H9 (cell line): ENCODE measurements at regions not wholly inside any gene's neighbourhood (a gene's known extent, or its start where the extent isn't known, plus 50 kb on each side); places are given as distances from the start of the nearest gene placed in this dataset.

Source experiments
- DNase-seq: peaks from one replicate; pipeline ENCODE4 v3.0.0-alpha.2; 2017
- H2AFZ ChIP-seq: one replicate; pipeline ENCODE4 v1.6.1; 2013; ENCODE audit warnings: mild to moderate bottlenecking, low read length, control low read depth, moderate library complexity
- H2AK5ac ChIP-seq: 2 replicates; pipeline ENCODE4 v1.6.1; 2013; ENCODE audit warnings: low read length, control low read depth, mixed read lengths; ENCODE audit not compliant: insufficient read length
- H2BK120ac ChIP-seq: one replicate; pipeline ENCODE4 v1.6.1; 2013; ENCODE audit warnings: low read depth, mild to moderate bottlenecking, low read length, control low read depth, inconsistent platforms; ENCODE audit not compliant: poor library complexity, severe bottlenecking
- H2BK12ac ChIP-seq: 2 replicates; pipeline ENCODE4 v1.6.1; 2013; ENCODE audit warnings: low read length, control low read depth, mixed read lengths, low read depth; ENCODE audit not compliant: insufficient read length
- H2BK15ac ChIP-seq: 2 replicates; pipeline ENCODE4 v1.6.1; 2013; ENCODE audit warnings: low read depth, low read length, control low read depth
- H2BK20ac ChIP-seq: one replicate; pipeline ENCODE4 v1.6.1; 2013; ENCODE audit warnings: low read depth, mild to moderate bottlenecking, low read length, control low read depth, inconsistent platforms; ENCODE audit not compliant: poor library complexity, severe bottlenecking
- H2BK5ac ChIP-seq: 2 replicates; pipeline ENCODE4 v1.6.1; 2013; ENCODE audit warnings: low read length, control low read depth, mixed read lengths; ENCODE audit not compliant: insufficient read length
- H3K14ac ChIP-seq: 2 replicates; pipeline ENCODE4 v1.6.1; 2013; ENCODE audit warnings: low read length, control low read depth; ENCODE audit not compliant: insufficient read depth
- H3K18ac ChIP-seq: 2 replicates; pipeline ENCODE4 v1.6.1; 2013; ENCODE audit warnings: low read depth, mild to moderate bottlenecking, mixed read lengths, low read length, control low read depth; ENCODE audit not compliant: insufficient read length
- H3K23ac ChIP-seq: 2 replicates; pipeline ENCODE4 v1.6.1; 2013; ENCODE audit warnings: low read length, control low read depth, mixed read lengths, low read depth; ENCODE audit not compliant: insufficient read length
- H3K23me2 ChIP-seq: 2 replicates; pipeline ENCODE4 v1.6.1; 2013; ENCODE audit warnings: low read depth, mild to moderate bottlenecking, mixed read lengths, low read length, control low read depth; ENCODE audit not compliant: insufficient read length, poor library complexity, severe bottlenecking
- H3K27ac ChIP-seq: 2 replicates; pipeline ENCODE4 v1.5.1; 2013; ENCODE audit warnings: low read length, control low read depth, mixed read lengths, low read depth; ENCODE audit not compliant: insufficient read length
- H3K27me3 ChIP-seq: 2 replicates; pipeline ENCODE4 v1.6.1; 2013; ENCODE audit warnings: low read length, control low read depth, inconsistent platforms; ENCODE audit not compliant: insufficient read depth
- H3K4ac ChIP-seq: 2 replicates; pipeline ENCODE4 v1.6.1; 2013; ENCODE audit warnings: low read depth, mild to moderate bottlenecking, control low read depth, inconsistent platforms, low read length, moderate library complexity
- H3K4me1 ChIP-seq: 2 replicates; pipeline ENCODE4 v1.6.1; 2013; ENCODE audit warnings: low read length, control low read depth, inconsistent platforms; ENCODE audit not compliant: insufficient read depth
- H3K4me2 ChIP-seq: 2 replicates; pipeline ENCODE4 v1.6.1; 2013; ENCODE audit warnings: low read length, control low read depth, mixed read lengths; ENCODE audit not compliant: insufficient read length, insufficient read depth
- H3K56ac ChIP-seq: 2 replicates; pipeline ENCODE4 v1.6.1; 2013; ENCODE audit warnings: low read depth, mild to moderate bottlenecking, mixed read lengths, low read length, control low read depth; ENCODE audit not compliant: insufficient read length
- H3K79me1 ChIP-seq: 2 replicates; pipeline ENCODE4 v1.6.1; 2013; ENCODE audit warnings: low read depth, mild to moderate bottlenecking, moderate library complexity, low read length, control low read depth, inconsistent platforms; ENCODE audit not compliant: insufficient read depth, poor library complexity, severe bottlenecking
- H3K79me2 ChIP-seq: 2 replicates; pipeline ENCODE4 v1.6.1; 2013; ENCODE audit warnings: low read length, control low read depth, inconsistent platforms; ENCODE audit not compliant: insufficient read depth
- H3K9ac ChIP-seq: 2 replicates; pipeline ENCODE4 v1.6.1; 2013; ENCODE audit warnings: low read length, control low read depth, mixed read lengths; ENCODE audit not compliant: insufficient read length; ENCODE audit errors: extremely low read depth
- H3K9me3 ChIP-seq: one replicate; pipeline ENCODE4 v1.6.1; 2013; ENCODE audit warnings: low read depth, low read length, inconsistent platforms; ENCODE audit not compliant: control insufficient read depth
- H3T11ph ChIP-seq: one replicate; pipeline ENCODE4 v1.6.1; 2013; ENCODE audit warnings: mild to moderate bottlenecking, low read length, control low read depth, inconsistent platforms
- H4K20me1 ChIP-seq: one replicate; pipeline ENCODE4 v1.6.1; 2013; ENCODE audit not compliant: control insufficient read depth, insufficient read length, insufficient read depth
- H4K5ac ChIP-seq: 2 replicates; pipeline ENCODE4 v1.6.1; 2013; ENCODE audit warnings: low read depth, mild to moderate bottlenecking, mixed read lengths, low read length, control low read depth; ENCODE audit not compliant: insufficient read length
- H4K8ac ChIP-seq: replicated peaks from 2 replicates; pipeline ENCODE4 v1.6.1; 2013; ENCODE audit warnings: low read length, control low read depth, mixed read lengths, low read depth; ENCODE audit not compliant: insufficient read length
- H4K91ac ChIP-seq: 2 replicates; pipeline ENCODE4 v1.6.1; 2013; ENCODE audit warnings: low read depth, mild to moderate bottlenecking, moderate library complexity, mixed read lengths, low read length, control low read depth; ENCODE audit not compliant: insufficient read length
- H3K27ac Mint-ChIP-seq, 3 experiments: 2 replicates in 2 of 3; 3 replicates in 1 of 3; pipeline ENCODE4 v1.8.0; 2020 to 2021; ENCODE audit warnings: mixed read lengths in 3 of 3, mild to moderate bottlenecking in 1 of 3, moderate library complexity in 1 of 3
- H3K27me3 Mint-ChIP-seq: 2 replicates; pipeline ENCODE4 v1.8.0; 2021; ENCODE audit warnings: low read depth, mild to moderate bottlenecking, moderate library complexity, mixed read lengths
- H3K36me3 Mint-ChIP-seq, 3 experiments: 2 replicates in 2 of 3; 3 replicates in 1 of 3; pipeline ENCODE4 v1.8.0; 2020 to 2021; ENCODE audit warnings: low read depth in 3 of 3, mixed read lengths in 3 of 3; ENCODE audit not compliant: insufficient read depth in 1 of 3
- H3K4me1 Mint-ChIP-seq, 2 experiments: 2 replicates each; pipeline ENCODE4 v1.8.0; 2020; ENCODE audit warnings: mixed read lengths in 2 of 2
- H3K4me3 Mint-ChIP-seq, 2 experiments: 2 replicates in 1 of 2; 3 replicates in 1 of 2; pipeline ENCODE4 v1.8.0; 2020 to 2021; ENCODE audit warnings: mild to moderate bottlenecking in 2 of 2, mixed read lengths in 2 of 2, moderate library complexity in 1 of 2
- H3K9me3 Mint-ChIP-seq, 2 experiments: 2 replicates in 1 of 2; 3 replicates in 1 of 2; pipeline ENCODE4 v1.8.0; 2020; ENCODE audit warnings: mild to moderate bottlenecking in 2 of 2, mixed read lengths in 2 of 2, moderate library complexity in 1 of 2
- WGBS: extraction: QIAGEN DNeasy Blood & Tissue Kit; methylation state at CpG from one replicate; pipeline ENCODE4 v1.1.7; 2013; ENCODE audit warnings: missing lambda C conversion rate, low lambda C conversion rate, mixed read lengths; ENCODE audit not compliant: insufficient read length; ENCODE audit errors: extremely low coverage; 5-methylcytosine and 5-hydroxymethylcytosine counted together
- TF ChIP-seq, protein P1 (sequence below): fragments of 200-600 bp; sonication (generic); conservative IDR thresholded peaks from 3 replicates; pipeline ENCODE4 v1.8.0; 2021; ENCODE audit warnings: antibody characterized with exemption, mild to moderate bottlenecking

GRCh38 chr1:30249446-30250337 lies 473.7 kb downstream of the MATN1 start:
- no peaks in the 10 kb centered on the region for H3K9me3 ChIP-seq
- no peaks in the 10 kb centered on the region for H3K4me1 ChIP-seq
- Mint-ChIP-seq H3K4me3 (no peak overlapping the region), H3K27me3 (peaks cover 10% of the 10 kb centered on the region), H3K27ac (no peak overlapping the region), H3K36me3 (no peaks in the 10 kb centered on the region), H3K9me3 (no peaks in the 10 kb centered on the region; a peak in 1 of 5 replicates), H3K4me1 (peaks cover 13 to 21% of the 10 kb centered on the region in 2 experiments)
- H2AFZ ChIP-seq, result no peak overlapping the region
- H3K79me1 ChIP-seq, result no peaks in the 10 kb centered on the region
- H3K23ac ChIP-seq, result no peak overlapping the region
- no peak overlapping the region for H3K56ac ChIP-seq
- no peak overlapping the region for H3K4me2 ChIP-seq
- H2BK12ac ChIP-seq, result no peak overlapping the region
- H2BK120ac ChIP-seq, result no peak overlapping the region
- no peak overlapping the region for H3K27ac ChIP-seq
- H2BK5ac ChIP-seq, result no peak overlapping the region
- H4K20me1 ChIP-seq, result no peaks in the 10 kb centered on the region
- H4K5ac ChIP-seq, result no peak overlapping the region
- H4K91ac ChIP-seq, result no peak overlapping the region
- no peak overlapping the region for H4K8ac ChIP-seq
- H2BK15ac ChIP-seq, result no peak overlapping the region
- no peak overlapping the region for H2BK20ac ChIP-seq
- no peaks in the 10 kb centered on the region for H3K79me2 ChIP-seq
- H2AK5ac ChIP-seq, result no peak overlapping the region
- H3K4ac ChIP-seq, result no peak overlapping the region
- H3K9ac ChIP-seq, result no peak overlapping the region
- TF ChIP-seq, protein P1, sequence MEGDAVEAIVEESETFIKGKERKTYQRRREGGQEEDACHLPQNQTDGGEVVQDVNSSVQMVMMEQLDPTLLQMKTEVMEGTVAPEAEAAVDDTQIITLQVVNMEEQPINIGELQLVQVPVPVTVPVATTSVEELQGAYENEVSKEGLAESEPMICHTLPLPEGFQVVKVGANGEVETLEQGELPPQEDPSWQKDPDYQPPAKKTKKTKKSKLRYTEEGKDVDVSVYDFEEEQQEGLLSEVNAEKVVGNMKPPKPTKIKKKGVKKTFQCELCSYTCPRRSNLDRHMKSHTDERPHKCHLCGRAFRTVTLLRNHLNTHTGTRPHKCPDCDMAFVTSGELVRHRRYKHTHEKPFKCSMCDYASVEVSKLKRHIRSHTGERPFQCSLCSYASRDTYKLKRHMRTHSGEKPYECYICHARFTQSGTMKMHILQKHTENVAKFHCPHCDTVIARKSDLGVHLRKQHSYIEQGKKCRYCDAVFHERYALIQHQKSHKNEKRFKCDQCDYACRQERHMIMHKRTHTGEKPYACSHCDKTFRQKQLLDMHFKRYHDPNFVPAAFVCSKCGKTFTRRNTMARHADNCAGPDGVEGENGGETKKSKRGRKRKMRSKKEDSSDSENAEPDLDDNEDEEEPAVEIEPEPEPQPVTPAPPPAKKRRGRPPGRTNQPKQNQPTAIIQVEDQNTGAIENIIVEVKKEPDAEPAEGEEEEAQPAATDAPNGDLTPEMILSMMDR, result no peak
- no peak overlapping the region for H3K18ac ChIP-seq
- no peaks in the 10 kb centered on the region for H3K27me3 ChIP-seq
- peak overlapping the region; percentile 14 for H3K14ac ChIP-seq
- DNase-seq, result no peak
- no peaks in the 10 kb centered on the region for H3K23me2 ChIP-seq
- no CpG with 5 or more reads among the region's 16 CpGs for WGBS
- no peak overlapping the region for H3T11ph ChIP-seq
